Gastroesophageal sphincter (tissue), 4 donors: ENCODE measurements at regions not wholly inside any gene's neighbourhood (a gene's known extent, or its start where the extent isn't known, plus 50 kb on each side); places are given as distances from the start of the nearest gene placed in this dataset.
"Not testable (repeated sequence)": the region's sequence is repeated elsewhere in the genome, so short reads cannot be mapped to it uniquely, and the experiment has no call there.

Experiments
- ATAC-seq: fragments of 150-250 bp; one replicate; pipeline ENCODE4 v1.9.1; 2016; ENCODE audit warnings: mild to moderate bottlenecking, moderate library complexity
- H3K27ac ChIP-seq, 4 donors: fragments of 200-600 bp; sonication (generic) in 3 of 4; 1 replicate in 3 of 4; 2 replicates in 1 of 4; pipeline ENCODE4 v1.5.1; 2016 to 2019
- H3K27me3 ChIP-seq: fragments of 200-600 bp; sonication (generic); one replicate; pipeline ENCODE4 v1.5.1; 2019
- H3K36me3 ChIP-seq, 2 donors: fragments of 200-600 bp; sonication (generic); one replicate each; pipeline ENCODE4 v1.5.1; 2019; ENCODE audit warnings: control low read depth in 1 of 2
- H3K4me1 ChIP-seq, 3 donors: fragments of 200-600 bp; sonication (generic); 1 replicate in 2 of 3; 2 replicates in 1 of 3; pipeline ENCODE4 v1.5.1; 2016 to 2019; ENCODE audit warnings: control low read depth in 2 of 3
- H3K4me3 ChIP-seq, 2 donors: fragments of 200-600 bp; sonication (generic); one replicate each; pipeline ENCODE4 v1.5.1; 2019; ENCODE audit warnings: mild to moderate bottlenecking in 1 of 2, moderate library complexity in 1 of 2
- H3K9me3 ChIP-seq, 3 donors: fragments of 200-600 bp; sonication (generic); one replicate each; pipeline ENCODE4 v1.5.1; 2017 to 2019; ENCODE audit warnings: control low read depth in 2 of 3
- EP300 ChIP-seq: sonication (generic); formaldehyde crosslinking; IDR thresholded peaks from one replicate; pipeline ENCODE4 v1.6.1; 2017; ENCODE audit warnings: antibody characterized with exemption, mild to moderate bottlenecking
- POLR2A ChIP-seq, 2 donors: fragments of 450-650 bp; IDR thresholded peaks; one replicate each; pipeline ENCODE4 v1.6.1; 2017; ENCODE audit warnings: antibody characterized with exemption in 2 of 2, mild to moderate bottlenecking in 2 of 2, moderate library complexity in 1 of 2
- POLR2AphosphoS5 ChIP-seq: sonication (generic); formaldehyde crosslinking; IDR thresholded peaks from one replicate; pipeline ENCODE4 v1.6.1; 2017; ENCODE audit warnings: antibody characterized with exemption
- WGBS, 2 donors: methylation state at CpG; one replicate each; pipeline ENCODE4 v1.1.5; 2018; ENCODE audit warnings: low coverage in 1 of 2; 5-methylcytosine and 5-hydroxymethylcytosine counted together
- TF ChIP-seq, protein P1 (sequence below), 4 experiments: fragments of 200-600 bp in 2 of 4; fragments of 450-650 bp in 2 of 4; sonication (generic) in 1 of 4; IDR thresholded peaks; one replicate each; pipeline ENCODE4 v1.5.1; 2017 to 2019; ENCODE audit warnings: antibody characterized with exemption in 4 of 4, mild to moderate bottlenecking in 2 of 4, moderate library complexity in 2 of 4

DNA sequence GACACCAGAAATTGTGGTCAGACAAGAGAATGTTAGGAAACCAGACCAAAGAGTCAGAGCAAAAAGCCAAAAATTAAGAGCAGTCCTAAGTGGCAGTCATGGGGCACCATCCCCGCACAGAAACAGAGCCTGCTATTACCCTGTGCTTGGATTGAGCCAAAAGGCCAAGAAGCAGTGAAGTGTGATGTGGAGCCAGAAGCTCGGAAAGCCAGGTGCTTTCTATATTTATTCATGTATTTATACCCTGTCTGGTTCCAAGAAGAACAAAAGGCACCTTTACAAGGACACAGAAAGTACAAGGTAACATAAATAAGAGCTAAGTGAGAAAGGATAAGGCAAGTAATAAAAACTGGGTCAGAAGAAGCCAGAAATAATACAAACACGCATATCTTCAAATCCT lies 336.2 kb upstream of the CNR1 start:
- 78 to 82% methylated on average over 1 to 2 of the region's 3 CpGs for WGBS, 2 donors
- H3K27me3 ChIP-seq: no peaks in the 10 kb centered on the region

DNA sequence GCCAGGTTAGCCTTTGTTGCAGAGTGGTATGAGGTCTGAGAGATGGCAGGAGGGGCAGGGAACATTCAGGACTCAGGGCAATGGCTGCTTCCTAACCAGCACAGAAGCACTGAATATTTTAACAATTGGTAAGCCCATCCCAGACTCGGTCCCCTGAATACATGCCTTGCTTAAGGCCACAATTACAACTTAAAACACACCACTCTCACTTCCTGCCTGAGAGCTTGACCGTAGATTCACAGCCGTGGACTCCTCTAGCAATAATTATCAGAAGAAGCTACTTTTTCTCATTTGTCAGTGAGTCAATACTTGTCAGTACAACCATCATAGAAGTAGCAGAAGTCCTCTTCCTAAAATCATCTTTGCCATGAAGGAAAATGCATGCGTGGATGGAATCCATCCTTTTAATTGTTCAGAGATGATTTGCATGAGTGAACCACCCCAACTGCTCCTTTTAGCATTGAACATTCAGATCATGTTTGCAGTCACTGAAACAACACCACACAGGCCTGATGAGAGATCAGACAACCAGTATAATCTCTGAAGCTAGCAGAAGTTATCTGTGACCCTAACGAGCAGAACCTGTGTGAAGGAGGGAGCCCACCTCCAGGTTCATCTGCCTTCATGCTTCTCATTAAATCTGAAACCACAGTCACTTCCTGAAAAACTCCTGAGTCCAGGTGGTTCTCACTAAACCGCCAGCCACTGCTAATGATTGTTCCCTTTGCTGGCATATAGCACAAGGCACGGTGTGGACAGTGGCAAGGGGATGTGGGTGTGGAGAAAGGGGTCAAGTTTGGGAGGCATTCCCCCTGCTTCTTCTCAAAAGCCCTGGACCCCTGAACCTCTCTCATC lies 333.9 kb upstream of the CNR1 start:
- H3K4me1 ChIP-seq: no peaks in the 10 kb centered on the region
- no peak overlapping the region for H3K4me3 ChIP-seq
- H3K27ac ChIP-seq: no peak overlapping the region
- peaks cover 0 to 2% (median 0%) of the 10 kb centered on the region in 3 donors for H3K9me3 ChIP-seq
- H3K36me3 ChIP-seq: no peaks in the 10 kb centered on the region
- ATAC-seq: no peak
- TF ChIP-seq, protein P1, sequence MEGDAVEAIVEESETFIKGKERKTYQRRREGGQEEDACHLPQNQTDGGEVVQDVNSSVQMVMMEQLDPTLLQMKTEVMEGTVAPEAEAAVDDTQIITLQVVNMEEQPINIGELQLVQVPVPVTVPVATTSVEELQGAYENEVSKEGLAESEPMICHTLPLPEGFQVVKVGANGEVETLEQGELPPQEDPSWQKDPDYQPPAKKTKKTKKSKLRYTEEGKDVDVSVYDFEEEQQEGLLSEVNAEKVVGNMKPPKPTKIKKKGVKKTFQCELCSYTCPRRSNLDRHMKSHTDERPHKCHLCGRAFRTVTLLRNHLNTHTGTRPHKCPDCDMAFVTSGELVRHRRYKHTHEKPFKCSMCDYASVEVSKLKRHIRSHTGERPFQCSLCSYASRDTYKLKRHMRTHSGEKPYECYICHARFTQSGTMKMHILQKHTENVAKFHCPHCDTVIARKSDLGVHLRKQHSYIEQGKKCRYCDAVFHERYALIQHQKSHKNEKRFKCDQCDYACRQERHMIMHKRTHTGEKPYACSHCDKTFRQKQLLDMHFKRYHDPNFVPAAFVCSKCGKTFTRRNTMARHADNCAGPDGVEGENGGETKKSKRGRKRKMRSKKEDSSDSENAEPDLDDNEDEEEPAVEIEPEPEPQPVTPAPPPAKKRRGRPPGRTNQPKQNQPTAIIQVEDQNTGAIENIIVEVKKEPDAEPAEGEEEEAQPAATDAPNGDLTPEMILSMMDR (IDR thresholded peaks at IDR 0.05): no peak
- TF ChIP-seq EP300 (no peak), POLR2AphosphoS5 (no peak), POLR2A (IDR thresholded peaks at IDR 0.05) (no peak)
- 68 to 82% methylated on average over 4 to 7 of the region's 7 CpGs for WGBS, 2 donors
- no peaks in the 10 kb centered on the region for H3K27me3 ChIP-seq

More for the DNA sequence above, 336.2 kb upstream of the CNR1 start:
- Histone ChIP-seq H3K27ac (no peak overlapping the region), H3K4me3 (no peak overlapping the region), H3K9me3 (peaks cover 0 to 23% (median 0%) of the 10 kb centered on the region in 3 donors), H3K4me1 (no peaks in the 10 kb centered on the region), H3K36me3 (no peaks in the 10 kb centered on the region)
- TF ChIP-seq, protein P1 (IDR thresholded peaks at IDR 0.05): no peak
- TF ChIP-seq POLR2A (IDR thresholded peaks at IDR 0.05) (no peak), EP300 (no peak), POLR2AphosphoS5 (no peak)
- no peak for ATAC-seq

DNA sequence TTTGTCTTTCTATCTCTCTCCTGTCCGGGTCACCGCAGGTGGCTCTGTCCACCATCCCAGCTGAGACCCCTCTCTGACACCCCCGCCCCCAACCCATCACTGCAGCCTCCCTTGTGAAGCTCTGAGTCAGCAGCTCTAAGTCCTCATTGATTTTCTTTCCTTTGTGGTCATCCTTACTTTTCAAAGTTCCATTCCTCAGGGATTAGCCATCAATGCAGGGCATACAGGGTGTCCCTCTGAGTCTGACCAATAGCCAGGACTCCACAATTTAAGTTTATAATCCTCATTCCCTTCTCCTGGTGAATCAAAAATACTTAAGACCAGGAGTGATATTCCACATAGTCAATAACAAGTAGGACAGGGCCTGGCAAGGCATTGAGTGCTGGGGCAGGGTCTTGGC lies 333.3 kb upstream of the CNR1 start:
- Histone ChIP-seq H3K4me1 (no peaks in the 10 kb centered on the region), H3K27me3 (no peaks in the 10 kb centered on the region), H3K27ac (no peak overlapping the region), H3K36me3 (no peaks in the 10 kb centered on the region), H3K4me3 (no peak overlapping the region), H3K9me3 (no peaks in the 10 kb centered on the region)
- TF ChIP-seq, protein P1 (IDR thresholded peaks at IDR 0.05): no peak
- TF ChIP-seq EP300: no peak
- TF ChIP-seq POLR2A (IDR thresholded peaks at IDR 0.05): no peak
- TF ChIP-seq POLR2AphosphoS5: no peak
- 83 to 84% methylated on average over 3 of the region's 3 CpGs for WGBS, 2 donors
- ATAC-seq: no peak

DNA sequence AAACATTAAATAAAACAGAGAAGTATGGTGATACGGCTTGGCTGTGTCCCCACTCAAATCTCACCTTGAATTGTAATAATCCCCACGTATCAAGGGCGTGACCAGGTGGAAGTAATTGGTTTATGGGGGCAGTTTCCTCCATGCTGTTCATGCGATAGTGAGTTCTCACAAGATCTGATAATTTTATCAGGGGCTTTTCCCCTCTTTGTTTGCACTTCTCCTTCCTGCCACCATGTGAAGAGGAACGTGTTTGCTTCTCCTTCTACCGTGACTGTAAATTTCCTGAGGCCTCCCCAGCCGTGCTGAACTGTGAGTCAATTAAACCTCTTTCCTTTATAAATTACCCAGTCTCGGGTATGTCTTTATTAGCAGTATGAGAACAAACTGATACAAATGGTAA lies 331.3 kb upstream of the CNR1 start:
- not testable (repeated sequence) for H3K9me3 ChIP-seq, H3K36me3 ChIP-seq, H3K4me1 ChIP-seq, H3K27me3 ChIP-seq, H3K4me3 ChIP-seq, H3K27ac ChIP-seq, ATAC-seq
- WGBS, 2 donors: 65 to 72% methylated on average over 7 to 8 of the region's 8 CpGs

DNA sequence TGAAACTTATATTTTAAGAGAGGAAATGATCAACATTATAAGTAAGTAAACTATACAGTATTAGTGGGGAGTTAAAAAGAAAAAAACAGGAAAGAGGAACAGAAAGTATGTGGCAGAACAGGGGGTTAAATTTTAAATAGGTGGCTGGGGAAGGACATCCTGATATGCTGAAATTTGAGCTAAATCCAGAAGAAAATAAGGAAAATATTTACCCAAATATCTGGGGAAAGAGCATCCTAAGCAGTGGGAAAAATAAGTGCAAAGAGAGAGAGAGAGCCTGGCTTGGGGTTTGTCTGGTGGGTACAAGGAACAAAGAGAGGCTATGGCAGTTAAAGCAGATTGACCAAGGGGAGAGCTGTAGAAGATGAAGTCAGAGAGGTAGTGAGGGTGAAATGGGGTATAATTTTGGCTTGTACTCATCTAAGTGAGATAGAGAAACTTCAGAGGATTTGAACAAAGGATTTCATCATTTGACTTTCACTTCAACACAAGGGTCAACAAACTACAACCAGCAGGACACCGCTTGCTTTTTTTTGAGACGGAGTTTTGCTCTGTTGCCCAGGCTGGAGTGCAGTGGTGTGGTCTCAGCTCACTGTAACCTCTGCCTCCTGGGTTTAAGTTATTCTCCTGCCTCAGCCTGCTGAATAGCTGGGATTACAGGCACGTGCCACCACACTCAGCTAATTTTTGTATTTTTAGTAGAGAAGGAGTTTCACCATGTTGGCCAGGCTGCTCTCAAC lies 328.4 kb upstream of the CNR1 start:
- 69 to 72% methylated on average over 3 of the region's 3 CpGs for WGBS, 2 donors
- no peak for TF ChIP-seq EP300
- TF ChIP-seq POLR2A (IDR thresholded peaks at IDR 0.05): no peak
- no peak for TF ChIP-seq POLR2AphosphoS5
- TF ChIP-seq, protein P1 (IDR thresholded peaks at IDR 0.05): no peak
- H3K4me3 ChIP-seq: no peak overlapping the region
- H3K36me3 ChIP-seq: no peaks in the 10 kb centered on the region
- no peaks in the 10 kb centered on the region for H3K4me1 ChIP-seq
- no peaks in the 10 kb centered on the region for H3K27me3 ChIP-seq
- H3K9me3 ChIP-seq: no peaks in the 10 kb centered on the region
- no peak overlapping the region for H3K27ac ChIP-seq
- no peak for ATAC-seq
